Common myeloid progenitor, CD34-positive (primary cell): ENCODE measurements at regions not wholly inside any gene's neighbourhood (a gene's known extent, or its start where the extent isn't known, plus 50 kb on each side); places are given as distances from the start of the nearest gene placed in this dataset.
"Not testable (repeated sequence)": the region's sequence is repeated elsewhere in the genome, so short reads cannot be mapped to it uniquely, and the experiment has no call there.

ENCODE experiments used
- CTCF ChIA-PET: fragments of 350-600 bp; sonication (Branson Sonifier 250); formaldehyde crosslinking; loops from one replicate; lab custom pipeline; 2021; ENCODE audit warnings: antibody characterized with exemption; lab: Charles Lee
- POLR2A ChIA-PET: fragments of 350-600 bp; sonication (Branson Sonifier 250); formaldehyde crosslinking; loops from one replicate; lab custom pipeline; 2021; ENCODE audit warnings: antibody characterized with exemption; lab: Charles Lee
- DNase-seq, 3 donors: peaks; one replicate each; pipeline versions ENCODE4 v3.0.0 to v3.0.0-alpha.2; 2013
- H3K27ac ChIP-seq, 2 experiments: 1 replicate in 1 of 2; 2 replicates in 1 of 2; pipeline ENCODE4 v1.7.0; 2013; ENCODE audit warnings: inconsistent platforms in 2 of 2, low read length in 2 of 2, mild to moderate bottlenecking in 2 of 2, low read depth in 1 of 2, moderate library complexity in 1 of 2; ENCODE audit not compliant: severe bottlenecking in 2 of 2, insufficient read depth in 1 of 2, poor library complexity in 1 of 2
- H3K27me3 ChIP-seq, 5 experiments: replicated peaks in 2 of 5; 1 replicate in 3 of 5; 2 replicates in 2 of 5; pipeline versions ENCODE4 v1.6.1 to v1.7.0; 2013; ENCODE audit warnings: low read length in 4 of 5, mild to moderate bottlenecking in 2 of 5, moderate library complexity in 2 of 5, inconsistent platforms in 1 of 5; ENCODE audit not compliant: insufficient read depth in 5 of 5, control insufficient read depth in 4 of 5
- H3K36me3 ChIP-seq, 4 experiments: 1 replicate in 2 of 4; 2 replicates in 2 of 4; pipeline versions ENCODE4 v1.6.1 to v1.7.0; 2013; ENCODE audit warnings: low read length in 3 of 4, control low read depth in 1 of 4, mild to moderate bottlenecking in 1 of 4; ENCODE audit not compliant: control insufficient read depth in 4 of 4, insufficient read depth in 4 of 4
- H3K4me1 ChIP-seq, 4 experiments: 1 replicate in 3 of 4; 2 replicates in 1 of 4; pipeline versions ENCODE4 v1.6.1 to v1.7.1; 2013; ENCODE audit warnings: low read length in 3 of 4, mild to moderate bottlenecking in 3 of 4, control low read depth in 1 of 4, inconsistent platforms in 1 of 4, moderate library complexity in 1 of 4; ENCODE audit not compliant: control insufficient read depth in 4 of 4, insufficient read depth in 4 of 4; ENCODE audit errors: control extremely low read depth in 1 of 4
- H3K4me3 ChIP-seq, 7 experiments: 1 replicate in 4 of 7; 2 replicates in 3 of 7; pipeline versions ENCODE4 v1.5.1 to v1.7.0; 2013; ENCODE audit warnings: mild to moderate bottlenecking in 7 of 7, low read length in 6 of 7, moderate library complexity in 6 of 7, inconsistent platforms in 2 of 7, low read depth in 2 of 7, control low read depth in 1 of 7; ENCODE audit not compliant: insufficient read depth in 4 of 7, control insufficient read depth in 1 of 7; ENCODE audit errors: extremely low read depth in 1 of 7
- H3K9me3 ChIP-seq, 5 experiments: 1 replicate in 4 of 5; 2 replicates in 1 of 5; pipeline versions ENCODE4 v1.6.1 to v1.7.1; 2013; ENCODE audit warnings: low read length in 4 of 5, mild to moderate bottlenecking in 2 of 5, inconsistent platforms in 1 of 5, low read depth in 1 of 5, moderate library complexity in 1 of 5; ENCODE audit not compliant: control insufficient read depth in 4 of 5, insufficient read depth in 2 of 5; ENCODE audit errors: control extremely low read depth in 1 of 5
- WGBS: methylation state at CpG from one replicate; pipeline ENCODE4 v1.1.5; 2013; ENCODE audit not compliant: insufficient coverage; 5-methylcytosine and 5-hydroxymethylcytosine counted together

DNA sequence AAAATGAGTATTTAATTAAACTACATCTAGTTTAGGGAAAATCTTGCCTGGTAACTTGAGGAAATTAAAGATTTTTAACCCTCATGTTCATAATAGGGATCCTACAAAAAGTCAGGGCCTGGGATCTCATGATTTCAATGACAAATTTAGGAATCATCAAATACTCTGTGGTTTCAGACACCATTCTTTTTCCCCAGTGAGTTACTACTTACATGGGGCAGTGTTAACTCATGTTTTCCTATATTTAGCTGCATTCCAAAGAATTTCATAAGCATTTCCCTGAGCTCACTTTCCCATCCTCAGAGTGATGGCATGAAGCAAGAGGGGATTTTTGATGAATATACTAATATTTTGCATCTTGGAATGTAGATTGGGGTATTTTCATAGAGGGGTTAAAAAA, 321.7 kb downstream of the CENPW start:
- Histone ChIP-seq H3K4me1 (no peaks in the 10 kb centered on the region), H3K9me3 (no peaks in the 10 kb centered on the region), H3K27ac (no peak overlapping the region), H3K27me3 (no peaks in the 10 kb centered on the region), H3K4me3 (no peak overlapping the region), H3K36me3 (no peaks in the 10 kb centered on the region)
- CTCF ChIA-PET = no interaction called here
- DNase-seq = no peak
- POLR2A ChIA-PET = no interaction called here

DNA sequence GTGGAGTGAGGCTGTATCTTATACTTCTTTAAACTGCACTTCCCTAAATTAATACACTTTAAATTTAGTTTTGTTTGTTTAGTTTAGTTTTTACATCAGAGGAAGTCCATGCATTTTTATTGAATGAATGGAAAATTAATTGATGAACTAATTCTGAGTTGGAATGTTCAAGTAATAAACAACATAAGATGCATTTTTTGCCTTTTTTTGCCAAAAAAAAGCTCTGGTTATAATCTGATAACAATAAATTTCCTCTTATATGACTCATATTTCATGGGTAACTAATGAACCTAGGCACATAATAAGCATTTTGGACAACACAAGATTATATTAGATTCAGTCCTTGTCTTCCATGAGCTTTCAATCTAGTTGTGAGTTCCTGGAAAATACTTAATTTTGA, 323.1 kb downstream of the CENPW start:
- Histone ChIP-seq H3K4me1 (no peaks in the 10 kb centered on the region), H3K9me3 (no peaks in the 10 kb centered on the region), H3K27me3 (no peaks in the 10 kb centered on the region), H3K36me3 (no peaks in the 10 kb centered on the region), H3K27ac (no peak overlapping the region), H3K4me3 (no peak overlapping the region)
- ChIA-PET CTCF (no interaction called here), POLR2A (no interaction called here)
- no peak for DNase-seq

DNA sequence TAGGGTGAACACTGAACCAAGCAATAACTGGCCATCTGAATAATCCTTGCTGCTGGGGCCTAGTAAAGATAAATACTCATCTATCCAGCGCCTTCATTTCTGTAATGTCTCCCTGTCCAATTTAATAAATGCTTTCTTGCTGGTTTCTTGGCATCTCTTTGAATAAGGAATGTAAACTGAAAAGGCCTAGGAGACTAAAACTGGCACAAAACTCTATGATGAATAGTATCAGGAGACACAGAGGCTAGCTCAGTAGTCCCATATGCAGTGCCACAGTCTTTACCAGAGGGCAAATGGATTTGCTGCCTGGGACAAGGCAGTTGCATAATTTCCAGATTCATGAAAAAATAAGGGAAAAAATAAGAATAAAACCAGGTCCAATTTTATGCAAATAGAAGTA, 324.4 kb downstream of the CENPW start:
- Histone ChIP-seq H3K9me3 (no peaks in the 10 kb centered on the region), H3K36me3 (no peaks in the 10 kb centered on the region), H3K27me3 (no peaks in the 10 kb centered on the region), H3K4me1 (no peaks in the 10 kb centered on the region), H3K4me3 (no peak overlapping the region), H3K27ac (no peak overlapping the region)
- CTCF ChIA-PET = no interaction called here
- POLR2A ChIA-PET = no interaction called here
- WGBS = no CpG with 5 or more reads among the region's 1 CpG
- DNase-seq = no peak

DNA sequence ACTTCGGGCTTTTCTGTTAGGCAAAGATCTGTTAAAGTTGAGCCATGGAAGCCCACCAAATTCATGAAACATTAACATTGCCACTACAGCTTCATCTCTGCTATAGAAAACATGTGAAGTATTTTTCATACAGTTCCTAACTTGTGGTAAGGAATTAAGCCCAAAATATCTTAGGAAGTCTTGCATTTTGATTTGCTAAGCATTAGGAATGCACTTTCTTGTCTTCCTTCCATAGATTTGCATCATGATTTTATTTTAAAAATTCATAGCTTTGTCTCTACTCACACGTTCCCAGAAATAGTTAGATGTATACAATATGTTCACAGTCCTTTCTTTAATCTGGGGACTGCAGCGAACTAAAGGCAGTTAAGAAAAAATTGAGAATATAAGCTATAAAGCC, 325.6 kb downstream of the CENPW start:
- DNase-seq = no peak
- no peaks in the 10 kb centered on the region for H3K4me1 ChIP-seq
- H3K27ac ChIP-seq = no peak overlapping the region
- no peaks in the 10 kb centered on the region for H3K9me3 ChIP-seq
- no peak overlapping the region for H3K4me3 ChIP-seq
- ChIA-PET POLR2A (no interaction called here), CTCF (interaction anchor here (0.7 kb wide), 1 partner anchor 100 kb away, joined by 3 read pairs; no protein-coding TSS in a partner anchor)
- H3K27me3 ChIP-seq = no peaks in the 10 kb centered on the region
- no peaks in the 10 kb centered on the region for H3K36me3 ChIP-seq
- WGBS = no CpG with 5 or more reads among the region's 3 CpGs

DNA sequence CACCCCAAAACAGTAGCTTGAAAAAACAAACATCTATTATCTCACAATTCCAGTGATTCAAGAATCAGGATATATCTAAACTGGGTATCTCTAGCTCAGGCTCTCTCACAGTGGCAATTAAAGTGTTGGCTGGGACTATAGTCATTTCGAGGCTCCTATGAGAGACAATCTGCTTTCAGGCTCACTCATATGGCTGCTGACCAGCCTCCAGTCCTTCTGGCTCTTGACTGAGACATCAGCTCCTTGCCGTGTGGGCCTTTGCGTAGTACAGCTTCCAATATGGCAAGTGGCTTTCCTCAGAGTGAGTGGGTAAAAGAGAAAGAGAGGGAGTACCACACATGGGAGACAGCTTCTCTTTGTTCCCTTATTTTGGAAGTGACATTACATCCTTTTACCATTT, 327.2 kb downstream of the CENPW start:
- Histone ChIP-seq H3K4me1 (no peaks in the 10 kb centered on the region), H3K4me3 (no peak overlapping the region), H3K9me3 (no peaks in the 10 kb centered on the region), H3K36me3 (no peaks in the 10 kb centered on the region), H3K27ac (no peak overlapping the region), H3K27me3 (no peaks in the 10 kb centered on the region)
- ChIA-PET CTCF (no interaction called here), POLR2A (no interaction called here)
- DNase-seq = no peak
- 100% methylated on average over 2 of the region's 3 CpGs for WGBS

DNA sequence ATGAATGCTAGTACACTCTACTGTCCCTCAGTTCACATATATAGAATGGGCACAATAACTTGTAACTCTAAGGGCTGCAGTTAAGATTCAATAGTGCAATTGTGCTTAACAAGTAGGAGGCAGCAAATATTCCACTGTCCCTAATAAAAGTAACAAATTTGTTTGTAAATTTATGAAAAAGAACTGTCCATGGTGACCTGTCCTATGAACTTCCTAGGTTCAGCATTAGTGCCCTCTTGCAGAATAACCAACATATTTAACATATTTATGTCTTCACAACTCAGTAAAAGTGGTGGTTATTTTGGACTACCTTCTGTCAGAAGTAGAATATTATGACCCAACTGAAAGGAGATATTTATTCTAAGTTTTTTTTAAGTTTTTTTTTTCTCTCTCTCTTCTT, 327.8 kb downstream of the CENPW start:
- POLR2A ChIA-PET = no interaction called here
- H3K36me3 ChIP-seq = no peaks in the 10 kb centered on the region
- no peaks in the 10 kb centered on the region for H3K27me3 ChIP-seq
- CTCF ChIA-PET = no interaction called here
- H3K4me1 ChIP-seq = no peaks in the 10 kb centered on the region
- H3K9me3 ChIP-seq = no peaks in the 10 kb centered on the region
- no peak for DNase-seq
- no peak overlapping the region for H3K4me3 ChIP-seq
- H3K27ac ChIP-seq = no peak overlapping the region

DNA sequence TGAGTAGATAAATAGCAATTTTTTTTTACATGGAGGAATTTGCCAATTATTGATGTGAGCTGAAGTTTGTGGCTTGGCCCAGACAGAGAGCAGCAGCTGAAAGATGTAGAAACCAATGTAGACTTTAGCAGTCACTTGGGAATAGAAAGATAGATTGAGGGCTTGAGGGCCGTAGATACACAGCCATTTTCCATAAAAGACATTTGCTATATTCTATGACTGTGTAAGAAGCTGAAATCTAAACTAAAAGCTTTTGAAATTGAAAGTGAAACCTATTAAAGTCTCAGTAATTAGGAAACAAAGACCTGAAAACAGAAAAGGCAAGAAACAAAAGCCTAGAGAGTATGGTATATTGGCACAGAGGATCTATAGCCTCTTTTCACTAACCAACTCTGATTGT, 332.7 kb downstream of the CENPW start:
- H3K27me3 ChIP-seq = no peaks in the 10 kb centered on the region
- ChIA-PET CTCF (no interaction called here), POLR2A (no interaction called here)
- no CpG with 5 or more reads among the region's 1 CpG for WGBS
- H3K36me3 ChIP-seq = no peaks in the 10 kb centered on the region
- no peaks in the 10 kb centered on the region for H3K9me3 ChIP-seq
- H3K4me1 ChIP-seq = no peaks in the 10 kb centered on the region
- no peak overlapping the region for H3K4me3 ChIP-seq
- DNase-seq = no peak
- no peak overlapping the region for H3K27ac ChIP-seq

DNA sequence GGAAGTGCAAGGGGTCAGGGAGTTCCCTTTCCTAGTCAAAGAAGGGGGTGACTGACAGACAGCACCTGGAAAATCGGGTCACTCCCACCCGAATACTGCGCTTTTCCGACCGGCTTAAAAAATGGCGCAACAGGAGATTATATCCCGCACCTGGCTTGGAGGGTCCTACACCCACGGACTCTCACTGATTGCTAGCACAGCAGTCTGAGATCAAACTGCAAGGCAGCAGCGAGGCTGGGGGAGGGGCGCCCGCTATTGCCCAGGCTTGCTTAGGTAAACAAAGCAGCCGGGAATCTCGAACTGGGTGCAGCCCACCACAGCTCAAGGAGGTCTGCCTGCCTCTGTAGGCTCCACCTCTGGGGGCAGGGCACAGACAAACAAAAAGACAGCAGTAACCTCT, 333.8 kb downstream of the CENPW start:
- WGBS = 91% methylated on average over 12 of the region's 13 CpGs
- H3K4me3 ChIP-seq, DNase-seq, H3K36me3 ChIP-seq, H3K4me1 ChIP-seq, H3K9me3 ChIP-seq, POLR2A ChIA-PET, CTCF ChIA-PET, H3K27me3 ChIP-seq, H3K27ac ChIP-seq: not testable (repeated sequence)
